ENCODE measurements at regions not wholly inside any gene's neighbourhood (a gene's known extent, or its start where the extent isn't known, plus 50 kb on each side); places are given as distances from the start of the nearest gene placed in this dataset.
"Not testable (repeated sequence)": the region's sequence is repeated elsewhere in the genome, so short reads cannot be mapped to it uniquely, and the experiment has no call there.

DNA sequence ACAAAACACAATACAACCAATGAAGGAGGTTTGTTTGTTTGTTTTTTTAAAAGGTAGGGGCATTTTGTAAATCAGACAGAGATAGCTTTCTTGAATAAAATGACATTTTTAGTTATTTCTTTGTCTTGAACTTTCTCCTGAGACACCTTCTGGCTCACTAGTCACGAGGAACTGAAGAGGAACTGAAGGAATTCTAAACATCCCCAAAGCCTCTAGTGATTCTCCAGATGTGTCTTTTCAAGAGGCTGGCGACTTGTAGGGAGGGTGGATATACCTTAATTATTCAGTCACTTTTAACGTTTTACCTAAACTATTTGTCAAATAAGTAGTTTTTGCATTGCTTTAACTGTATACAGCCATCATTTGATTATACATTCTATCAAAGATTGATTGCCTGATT, 211.2 kb upstream of the LRIG3 start:
- FAIRE-seq = no peak

DNA sequence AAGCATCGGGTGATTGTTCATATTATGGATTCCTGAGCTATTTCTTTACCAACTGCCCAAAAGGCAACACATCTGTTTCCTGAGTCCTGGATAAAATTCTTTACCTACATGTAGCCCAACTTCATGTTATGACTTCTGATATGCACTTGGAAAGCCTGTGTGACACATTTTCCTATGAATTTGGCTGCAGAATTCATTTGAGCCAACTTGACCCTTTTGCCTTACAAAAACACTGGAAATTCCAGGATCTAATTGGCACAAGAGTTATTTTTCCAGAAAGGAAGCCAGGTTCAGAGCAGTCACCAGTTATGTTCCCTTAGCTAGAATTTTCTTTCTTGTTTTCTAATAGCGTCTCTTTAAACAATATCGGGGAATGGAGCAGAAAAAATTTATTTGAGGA, 202.5 kb upstream of the LRIG3 start:
- no peak for FAIRE-seq

DNA sequence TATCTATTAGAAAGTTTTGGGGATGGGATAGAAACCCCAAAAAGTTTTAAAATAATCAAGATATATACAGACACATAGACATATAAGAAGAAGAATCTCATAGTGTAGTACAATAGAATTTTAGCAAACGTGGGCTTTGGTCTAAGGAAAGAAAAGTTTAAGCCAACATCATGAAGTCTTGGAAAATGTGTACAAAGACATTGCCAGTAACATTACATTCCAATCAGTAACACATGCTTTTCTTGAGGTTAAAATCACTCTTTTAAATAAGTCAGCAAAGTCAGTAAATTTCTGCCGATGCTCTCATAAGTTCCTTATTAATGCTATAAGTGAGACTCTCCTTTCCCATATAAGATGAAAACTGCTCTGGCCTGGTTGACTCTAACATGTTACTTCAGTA, 201.1 kb upstream of the LRIG3 start:
- FAIRE-seq = no peak

DNA sequence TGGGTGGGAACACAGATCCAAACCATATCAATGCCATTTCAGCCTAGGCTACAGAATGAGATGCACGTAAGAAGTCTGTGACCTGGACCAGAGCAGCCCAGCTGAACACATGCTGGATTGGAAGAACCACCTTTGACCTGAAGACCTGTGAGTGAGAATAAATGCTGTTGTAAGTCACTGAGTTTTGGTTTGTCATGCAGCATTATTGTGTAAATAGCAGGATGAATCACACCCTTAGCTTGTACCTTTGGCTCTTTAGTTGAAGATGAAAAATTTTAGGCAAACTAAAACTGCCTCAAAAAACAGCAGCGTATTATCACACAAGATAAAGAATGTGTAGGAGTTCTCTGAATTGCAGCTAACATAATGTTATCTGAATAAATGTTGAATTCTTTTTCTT, 199.4 kb upstream of the LRIG3 start:
- no peak for FAIRE-seq

GRCh38 chr12:59118356-59118755, 198.1 kb upstream of the LRIG3 start:
- FAIRE-seq = no peak

DNA sequence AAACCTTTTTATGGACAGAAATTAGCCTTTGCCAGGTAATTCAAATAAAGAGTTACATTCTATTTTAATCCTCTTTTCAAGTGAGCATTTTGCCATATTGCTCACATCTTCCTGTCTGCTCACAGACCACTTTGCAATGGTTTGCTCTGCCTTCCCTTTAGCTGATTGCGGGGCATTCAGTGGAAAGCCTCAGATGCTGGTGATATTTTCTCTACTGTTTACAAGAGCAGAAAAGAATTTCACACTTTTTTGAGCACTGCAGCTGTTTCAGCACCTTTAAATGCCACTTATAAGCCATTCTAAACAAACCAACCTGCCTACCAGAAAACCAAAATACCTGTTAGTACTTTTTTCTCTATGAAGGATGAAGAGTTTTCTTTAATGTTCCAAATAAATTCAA, 195.7 kb upstream of the LRIG3 start:
- FAIRE-seq = no peak

DNA sequence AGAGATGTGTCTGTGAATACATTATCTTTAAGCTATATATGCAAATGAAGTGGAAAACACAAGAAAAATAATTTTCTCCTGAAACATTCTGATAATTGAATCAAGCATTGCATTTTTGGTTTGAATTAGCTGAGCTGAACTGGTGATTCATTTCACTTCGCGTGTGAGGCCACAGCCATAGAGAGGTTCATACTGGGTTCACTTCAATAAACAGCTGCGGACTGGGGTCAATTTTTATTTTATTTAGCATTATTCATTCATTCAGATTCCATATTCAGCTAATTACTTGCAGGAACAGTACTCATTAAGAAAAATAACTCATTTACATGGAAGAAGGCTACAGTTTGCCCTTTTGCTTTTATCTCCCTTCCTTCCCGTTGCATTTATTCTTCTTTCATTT, 195.2 kb upstream of the LRIG3 start:
- FAIRE-seq = no peak

DNA sequence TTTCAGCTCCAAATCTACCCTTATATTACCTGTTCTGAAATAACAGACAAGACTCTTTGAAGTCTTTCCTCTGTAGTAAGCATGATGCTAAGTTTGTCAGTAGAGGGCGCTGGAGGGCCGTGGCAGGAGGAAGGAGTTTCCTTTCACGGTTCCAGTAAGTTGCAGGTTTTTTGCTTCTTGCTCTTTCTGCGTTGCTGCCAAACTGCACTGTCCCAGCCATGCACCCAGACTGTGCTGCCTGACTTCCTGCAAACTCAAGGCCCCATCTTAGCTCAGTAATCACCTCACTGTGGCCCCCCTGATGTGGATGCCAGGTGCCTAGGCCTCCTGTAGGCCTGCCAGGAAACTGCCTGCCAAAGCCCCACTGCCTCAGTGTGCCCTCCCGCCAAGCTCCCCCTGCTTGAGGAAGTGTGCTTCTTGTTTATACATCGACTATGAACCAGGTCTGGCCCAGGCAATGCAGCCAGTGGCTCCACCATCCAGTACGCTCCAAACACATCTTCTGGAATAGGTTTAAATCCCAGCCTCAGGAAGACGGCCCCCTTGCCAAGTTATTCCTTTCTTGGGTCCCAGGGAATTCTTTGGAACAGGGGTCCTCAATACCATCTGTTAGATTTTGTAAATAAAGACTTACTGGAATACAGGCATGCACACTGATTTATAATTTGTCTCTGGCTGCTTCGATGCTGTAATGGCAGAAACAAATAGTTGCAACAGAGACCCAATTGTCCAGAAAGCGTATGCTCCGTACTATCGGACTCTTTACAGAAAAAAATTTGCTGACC, 193.7 kb upstream of the LRIG3 start:
- FAIRE-seq = no peak

DNA sequence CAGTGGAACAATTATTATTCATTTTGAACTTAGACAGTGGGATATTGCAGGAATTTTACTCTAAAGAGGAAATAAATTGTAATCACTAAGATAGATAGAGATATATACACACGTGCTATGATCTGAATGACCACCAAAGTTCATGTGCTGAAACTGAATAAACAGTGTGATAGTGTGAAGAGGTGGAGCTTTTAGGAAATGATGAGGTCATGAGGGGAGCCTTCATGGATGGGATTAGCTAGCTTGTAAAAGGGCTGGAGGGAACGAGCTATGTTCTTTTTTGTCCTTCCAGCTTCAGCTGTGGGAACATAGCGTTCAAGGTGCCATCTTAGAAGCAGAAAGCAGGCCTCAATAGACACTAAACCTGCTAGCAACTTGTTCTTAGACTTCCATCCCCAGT, 191.5 kb upstream of the LRIG3 start:
- FAIRE-seq = no peak

- not testable (repeated sequence) for FAIRE-seq
These were observed 188.2 kb upstream of the LRIG3 start for GRCh38 chr12:59108516-59108915.

GRCh38 chr12:59100585-59100984, 180.3 kb upstream of the LRIG3 start:
- no peak for FAIRE-seq

GRCh38 chr12:59097876-59098275, 177.6 kb upstream of the LRIG3 start:
- no peak for FAIRE-seq

- FAIRE-seq = no peak
These were observed 175.9 kb upstream of the LRIG3 start for GRCh38 chr12:59096246-59096645.

DNA sequence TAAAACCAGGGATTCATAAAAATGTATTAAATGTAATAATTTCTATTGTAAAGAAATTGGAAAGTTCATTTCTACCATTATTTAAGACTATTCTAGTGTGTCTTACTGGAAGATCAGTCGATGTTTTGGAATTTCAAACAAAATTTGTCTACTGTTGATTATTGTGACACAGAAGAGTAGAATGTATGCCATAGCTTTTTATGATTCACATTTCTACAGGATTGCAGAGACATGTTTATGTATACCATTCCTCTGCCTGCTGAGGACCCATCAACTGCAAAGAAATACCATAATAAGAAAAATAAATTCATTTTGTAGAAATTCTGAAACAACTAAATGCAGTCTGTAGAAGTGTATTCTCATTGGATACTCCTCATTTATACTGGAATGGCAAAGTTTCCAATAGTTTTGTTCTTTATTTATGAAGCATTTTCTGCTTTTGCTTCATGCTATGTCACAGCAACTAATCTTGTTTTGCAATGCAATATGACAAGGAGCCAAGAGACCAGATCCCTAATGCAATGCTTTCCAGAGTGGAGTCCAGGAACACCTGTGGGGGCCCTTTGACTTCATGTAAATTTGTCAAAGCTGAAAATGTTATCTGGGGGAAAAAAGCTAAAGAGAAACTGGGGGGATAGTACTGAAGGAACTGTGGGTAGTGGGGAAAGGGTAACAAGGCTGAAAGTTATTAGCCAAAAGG, 172.9 kb upstream of the LRIG3 start:
- no peak for FAIRE-seq

- FAIRE-seq = no peak
These were observed 168.4 kb upstream of the LRIG3 start for GRCh38 chr12:59088673-59089072.

DNA sequence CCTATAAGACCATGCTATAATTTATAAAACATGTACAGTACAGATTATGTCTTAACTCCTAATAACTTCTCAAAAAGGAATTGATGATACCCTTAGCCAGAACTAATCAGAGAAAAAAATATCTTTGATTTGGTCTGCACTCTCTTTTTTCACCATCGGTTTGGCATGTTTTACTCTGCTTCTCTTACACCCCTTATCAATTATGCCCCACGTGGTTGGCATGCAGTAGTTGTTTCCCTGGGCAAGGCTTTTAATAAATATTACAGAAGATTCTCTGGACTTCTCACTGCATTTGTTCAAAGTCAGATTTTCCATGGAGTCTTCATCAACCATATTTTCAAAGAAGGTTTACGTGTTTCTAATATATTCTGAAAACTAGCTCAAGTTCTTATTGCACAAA, 167.4 kb upstream of the LRIG3 start:
- no peak for FAIRE-seq

- FAIRE-seq = no peak
These were observed 166.9 kb upstream of the LRIG3 start for GRCh38 chr12:59087077-59087673.

DNA sequence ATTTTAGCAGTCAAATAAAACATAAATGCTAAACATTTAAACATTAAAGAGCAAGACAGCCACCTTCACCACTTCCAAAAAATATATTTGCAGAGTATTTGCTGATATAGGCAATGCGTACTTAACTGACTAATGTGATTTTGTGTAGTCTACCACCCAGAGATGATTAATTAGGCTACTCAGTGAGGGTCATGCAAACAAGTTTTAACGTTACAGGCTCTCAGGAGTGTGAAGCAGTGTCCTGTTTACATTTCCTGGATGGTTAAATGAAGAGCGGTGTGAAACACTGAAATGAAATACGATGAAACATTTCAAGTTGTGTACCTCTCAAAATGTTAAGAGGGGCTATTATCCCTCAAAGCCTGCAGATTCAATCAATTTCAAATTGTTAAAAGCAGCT, 165.8 kb upstream of the LRIG3 start:
- no peak for FAIRE-seq

DNA sequence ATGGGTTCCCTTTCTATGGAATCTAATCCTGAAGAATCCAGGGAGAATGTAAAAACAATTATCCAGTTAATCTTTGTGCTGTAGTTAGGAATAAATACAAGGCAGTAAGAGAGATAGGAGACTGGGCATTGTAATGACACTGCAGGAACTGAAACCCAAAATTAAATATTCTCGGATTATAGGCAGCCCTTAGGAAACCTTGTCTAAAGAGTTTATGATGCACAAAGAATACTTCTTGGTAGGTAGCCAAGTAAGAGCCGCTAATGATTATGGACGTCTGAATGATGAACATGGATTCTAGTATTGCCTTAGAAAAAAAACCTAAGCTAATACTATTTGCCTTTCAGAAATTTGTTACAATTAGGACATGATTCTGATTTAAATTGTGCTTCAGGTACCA, 165.4 kb upstream of the LRIG3 start:
- no peak for FAIRE-seq

- no peak for FAIRE-seq
These were observed 164.4 kb upstream of the LRIG3 start for GRCh38 chr12:59084511-59085375.

- no peak for FAIRE-seq
These were observed 162.6 kb upstream of the LRIG3 start for GRCh38 chr12:59082952-59083351.

DNA sequence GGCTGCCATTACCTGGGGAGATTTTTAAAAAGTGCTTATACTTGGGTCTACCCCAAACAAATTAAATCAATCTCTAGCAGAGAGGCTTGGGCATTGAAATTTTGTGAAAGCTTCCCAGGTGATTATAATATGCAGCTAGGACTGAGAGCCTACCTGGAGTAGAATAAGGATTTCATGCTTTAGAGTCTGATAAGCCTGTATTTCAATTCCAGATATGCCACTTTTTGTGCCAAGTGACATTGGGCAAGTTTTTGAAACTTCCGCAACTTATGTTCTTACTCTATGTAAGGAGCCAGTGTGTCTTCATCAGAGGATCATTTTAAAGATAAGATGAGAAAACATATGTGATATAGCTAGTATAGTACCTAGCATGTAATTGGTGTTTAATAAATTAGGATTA, 159.8 kb upstream of the LRIG3 start:
- FAIRE-seq = no peak

DNA sequence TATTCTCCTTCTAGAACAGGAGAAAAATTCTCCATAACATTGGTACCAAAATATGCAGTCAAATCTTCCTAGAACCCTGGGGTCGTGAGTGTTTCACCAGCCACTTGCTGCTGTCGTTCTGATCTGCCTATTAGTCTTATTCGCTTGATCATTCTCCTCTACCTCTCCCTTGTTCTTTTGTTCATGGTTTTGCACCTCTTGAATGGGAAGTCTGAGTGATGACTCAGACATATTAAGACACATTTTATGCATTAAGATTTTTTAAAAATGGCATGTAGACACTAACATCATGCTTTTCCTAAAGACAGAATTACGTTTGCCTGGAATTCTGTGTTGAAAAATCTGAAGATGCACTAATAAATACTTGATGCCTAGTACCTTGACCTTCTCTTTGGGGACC, 159.2 kb upstream of the LRIG3 start:
- FAIRE-seq = no peak

All from TTC549 (cell line).